ENCODE measurements at regions not wholly inside any gene's neighbourhood (a gene's known extent, or its start where the extent isn't known, plus 50 kb on each side); places are given as distances from the start of the nearest gene placed in this dataset.
"Not testable (repeated sequence)": the region's sequence is repeated elsewhere in the genome, so short reads cannot be mapped to it uniquely, and the experiment has no call there.

GRCh38 chr13:82477436-82477835 lies 1404.8 kb downstream of the SLITRK1 start:
- DNase-seq: no peak

DNA sequence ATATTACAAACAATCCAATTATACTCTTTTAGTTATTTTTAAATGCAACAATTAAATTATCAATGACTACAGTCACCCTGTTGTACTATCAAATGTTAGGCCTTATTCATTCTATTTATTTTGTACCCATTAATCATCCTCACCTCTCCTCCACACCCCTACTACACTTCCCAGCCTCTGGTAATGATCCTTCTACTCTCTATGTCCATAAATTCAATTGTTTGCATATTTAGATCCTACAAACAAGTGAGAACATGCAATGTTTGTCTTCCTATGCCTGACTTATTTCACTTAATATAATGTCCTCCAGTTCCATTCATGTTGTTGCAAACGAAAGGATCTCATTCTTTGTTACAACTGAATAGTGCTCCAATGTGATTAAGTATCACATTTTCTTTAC lies 1414.6 kb downstream of the SLITRK1 start:
- no peak for DNase-seq

GRCh38 chr13:82459575-82459974 lies 1422.7 kb downstream of the SLITRK1 start:
- not testable (repeated sequence) for DNase-seq

DNA sequence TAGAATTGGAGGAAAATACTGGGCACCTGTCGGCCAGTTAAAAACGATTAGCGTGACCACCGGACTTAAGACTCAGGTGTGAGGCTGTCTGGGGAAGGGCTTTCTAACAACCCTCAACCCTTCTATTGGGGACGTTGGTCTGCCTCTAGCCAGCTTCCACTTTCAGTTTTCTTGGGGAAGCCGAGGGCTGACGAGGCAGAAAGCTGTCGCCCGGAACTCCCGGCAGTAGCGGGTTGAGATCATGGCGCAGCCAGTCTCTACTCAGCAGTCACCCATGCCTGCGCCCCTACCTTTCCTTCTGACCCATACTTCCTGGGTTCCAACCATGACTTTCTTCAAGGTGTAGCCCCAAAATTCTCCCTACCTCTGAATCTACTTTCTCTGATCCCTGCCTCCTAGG lies 1424.1 kb downstream of the SLITRK1 start:
- DNase-seq: no peak

DNA sequence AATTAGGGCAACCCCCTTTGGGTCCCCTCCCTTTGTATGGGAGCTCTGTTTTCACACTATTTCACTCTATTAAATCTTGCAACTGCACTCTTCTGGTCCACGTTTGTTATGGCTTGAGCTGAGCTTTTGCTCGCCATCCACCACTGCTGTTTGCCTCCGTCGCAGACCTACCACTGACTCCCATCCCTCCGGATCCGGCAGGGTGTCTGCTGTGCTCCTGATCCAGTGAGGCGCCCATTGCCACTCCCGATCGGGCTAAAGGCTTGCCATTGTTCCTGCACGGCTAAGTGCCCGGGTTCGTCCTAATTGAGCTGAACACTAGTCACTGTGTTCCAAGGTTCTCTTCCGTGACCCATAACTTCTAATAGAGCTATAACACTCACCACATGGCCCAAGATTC lies 1424.7 kb downstream of the SLITRK1 start:
- not testable (repeated sequence) for DNase-seq

DNA sequence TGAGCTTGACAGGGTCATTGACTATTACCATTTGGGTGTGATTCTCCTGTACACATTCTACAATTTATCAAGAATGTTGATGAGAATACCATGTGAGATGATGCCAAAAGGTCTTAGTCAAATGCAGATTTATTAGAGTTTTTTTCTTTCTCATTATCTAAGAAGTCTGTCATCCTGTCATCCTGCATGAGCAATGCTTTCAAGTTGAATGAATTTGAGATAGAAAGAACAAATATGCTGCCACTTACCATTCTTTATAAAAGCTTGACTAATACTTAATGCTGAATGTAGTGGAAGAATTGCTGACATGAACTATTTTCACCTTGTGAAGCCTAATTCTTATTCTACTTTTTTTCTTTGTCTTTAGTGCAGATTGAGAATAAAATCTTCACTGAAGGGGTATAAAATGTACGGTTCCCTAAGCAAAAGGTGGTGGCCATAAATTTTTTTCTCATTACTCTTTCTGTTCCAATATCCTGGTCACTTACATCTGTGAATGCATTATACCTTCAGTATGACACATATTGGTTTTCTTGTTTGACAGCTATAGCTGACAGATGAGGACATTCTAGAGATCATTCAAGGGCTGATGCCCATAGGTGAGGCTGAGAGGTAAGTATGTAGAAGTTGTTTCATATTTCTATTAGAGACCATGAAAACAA lies 1434.7 kb downstream of the SLITRK1 start:
- no peak for DNase-seq

DNA sequence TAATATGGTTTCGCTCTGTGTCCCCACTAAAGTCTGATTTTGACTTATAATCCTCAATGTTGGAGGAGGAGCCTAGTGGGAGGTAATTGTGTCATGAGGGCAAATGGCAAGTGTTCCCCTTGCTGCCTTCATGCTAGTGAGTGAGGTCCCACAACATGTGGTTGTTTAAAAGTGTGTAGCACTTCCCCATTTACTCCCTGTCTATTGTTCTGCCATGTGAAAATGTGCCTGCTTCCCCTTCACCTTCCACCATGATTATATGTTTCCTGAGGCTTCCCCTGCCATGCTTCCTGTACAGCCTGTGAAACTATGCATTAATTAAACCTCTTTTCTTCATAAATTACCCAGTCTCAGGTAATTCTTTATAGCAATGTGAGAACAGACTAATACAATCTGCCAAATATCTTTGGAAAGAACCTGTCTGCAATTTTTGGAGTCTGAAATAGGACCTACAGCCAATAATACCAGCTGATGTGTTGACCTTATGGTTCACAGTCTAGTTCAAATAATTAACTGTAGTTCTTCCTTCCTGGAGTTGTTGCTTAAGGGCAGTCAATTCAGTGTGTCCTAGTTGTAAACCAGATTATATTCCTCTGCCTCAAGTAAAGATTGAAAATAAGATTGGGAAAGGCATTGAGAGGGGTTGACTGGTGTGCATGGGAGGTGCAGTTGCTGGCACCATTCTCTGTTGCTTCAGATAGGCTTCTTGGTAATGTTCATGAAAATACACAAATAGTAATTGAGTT lies 1442.9 kb downstream of the SLITRK1 start:
- DNase-seq: no peak

- no peak for DNase-seq
These were observed 1444.0 kb downstream of the SLITRK1 start for GRCh38 chr13:82438320-82438719.

DNA sequence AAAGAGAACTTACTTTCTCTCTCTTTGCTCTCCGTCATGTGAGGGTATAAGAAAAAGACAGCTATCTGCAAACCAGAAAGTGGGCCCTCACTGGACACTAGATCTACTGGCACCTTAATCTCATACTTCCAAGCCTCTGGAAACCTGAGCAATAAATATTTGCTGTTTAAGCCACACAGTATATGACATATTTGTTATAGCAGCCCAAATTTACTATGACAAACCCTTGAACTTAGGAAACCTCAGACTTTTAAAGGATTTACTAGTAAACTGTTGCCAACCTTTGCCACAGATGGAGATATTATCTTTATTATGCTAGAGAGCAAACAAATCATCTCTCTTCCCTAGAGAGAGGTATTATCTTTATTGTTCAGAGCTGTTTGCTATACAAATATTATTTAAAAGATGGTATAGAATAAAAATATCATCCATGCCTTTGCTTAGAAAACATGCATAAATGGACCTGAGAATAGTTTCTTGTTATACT lies 1446.1 kb downstream of the SLITRK1 start:
- no peak for DNase-seq

DNA sequence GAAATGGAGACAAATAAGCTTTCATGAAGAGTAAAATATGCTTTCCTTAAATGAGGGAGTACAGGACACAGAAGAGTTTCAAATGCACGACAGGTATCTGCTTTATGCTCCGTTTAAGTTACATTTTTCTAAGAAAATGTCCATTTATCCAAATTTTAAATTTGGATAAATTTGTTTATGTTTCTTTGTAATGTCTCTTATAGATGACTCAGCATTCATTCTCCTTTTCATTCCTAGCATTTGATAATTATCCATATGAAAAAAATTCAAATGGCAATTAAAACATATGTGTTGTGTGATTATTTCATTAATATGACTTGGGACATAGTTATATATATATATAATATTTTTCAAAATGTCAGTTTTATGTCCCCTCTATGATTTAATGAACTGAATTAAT lies 1449.3 kb downstream of the SLITRK1 start:
- no peak for DNase-seq

DNA sequence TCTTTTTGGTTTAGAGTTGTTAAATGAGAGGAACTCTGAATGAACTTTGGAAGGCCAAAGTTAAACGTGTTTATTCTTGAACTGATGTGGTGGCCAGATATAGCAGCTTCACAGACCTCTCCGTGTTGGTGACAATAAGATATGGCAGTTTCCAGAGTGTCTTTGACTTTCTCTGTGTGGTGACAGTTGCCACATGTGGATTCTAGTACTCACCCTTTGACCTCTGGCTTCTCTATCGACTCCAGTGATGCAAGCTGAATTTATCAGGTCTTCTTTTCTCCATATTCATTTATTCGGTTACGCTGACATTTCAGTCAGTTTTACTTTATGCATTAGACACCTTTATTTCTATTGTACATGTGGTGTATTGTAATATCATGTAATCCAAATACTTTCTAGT lies 1469.5 kb downstream of the SLITRK1 start:
- DNase-seq: no peak

DNA sequence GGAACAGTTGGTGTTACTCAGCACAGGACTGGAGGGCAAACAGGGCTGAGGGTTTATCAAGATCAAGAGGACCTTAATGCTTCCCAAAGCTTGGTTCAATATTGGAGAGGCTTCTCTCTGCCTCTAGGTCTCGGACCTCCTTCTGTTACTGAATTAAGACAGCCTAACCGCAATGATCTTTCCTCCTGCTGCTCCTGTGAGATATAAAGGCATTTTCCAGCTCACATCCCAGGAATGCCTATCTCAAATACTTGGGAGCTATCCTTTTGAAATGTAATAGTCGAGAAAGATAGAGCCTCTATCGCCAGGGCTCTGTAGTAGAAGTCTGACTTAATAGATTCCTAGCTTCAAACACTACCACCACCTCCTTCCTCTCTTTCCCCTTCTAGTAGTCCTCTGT lies 1475.0 kb downstream of the SLITRK1 start:
- DNase-seq: no peak

GRCh38 chr13:82374719-82375118 lies 1507.6 kb downstream of the SLITRK1 start:
- DNase-seq: no peak

- no peak for DNase-seq
These were observed 1512.0 kb downstream of the SLITRK1 start for GRCh38 chr13:82370316-82370715.

DNA sequence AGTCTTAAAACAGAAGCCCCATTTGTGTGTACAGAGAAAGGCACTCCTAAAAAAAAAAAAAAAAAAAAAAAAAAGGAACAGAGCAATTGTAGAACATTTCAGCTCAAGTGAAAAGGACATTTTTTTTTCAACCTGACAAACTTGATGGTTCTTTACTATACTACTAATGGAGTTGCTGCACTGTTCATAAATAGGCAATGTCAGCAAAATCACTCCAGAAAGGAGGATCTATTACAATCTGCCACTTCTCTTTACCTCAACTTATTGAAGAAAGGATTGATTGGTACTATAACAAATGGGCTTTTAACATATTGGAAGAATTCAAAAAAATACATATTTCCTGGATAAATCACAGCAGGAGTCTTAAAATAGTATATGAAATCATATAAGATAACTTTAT lies 1517.7 kb downstream of the SLITRK1 start:
- DNase-seq: no peak

- no peak for DNase-seq
These were observed 1524.0 kb downstream of the SLITRK1 start for GRCh38 chr13:82358284-82358683.

GRCh38 chr13:82356667-82357410 lies 1525.4 kb downstream of the SLITRK1 start:
- no peak for DNase-seq

GRCh38 chr13:82344867-82345266 lies 1537.4 kb downstream of the SLITRK1 start:
- DNase-seq: no peak

DNA sequence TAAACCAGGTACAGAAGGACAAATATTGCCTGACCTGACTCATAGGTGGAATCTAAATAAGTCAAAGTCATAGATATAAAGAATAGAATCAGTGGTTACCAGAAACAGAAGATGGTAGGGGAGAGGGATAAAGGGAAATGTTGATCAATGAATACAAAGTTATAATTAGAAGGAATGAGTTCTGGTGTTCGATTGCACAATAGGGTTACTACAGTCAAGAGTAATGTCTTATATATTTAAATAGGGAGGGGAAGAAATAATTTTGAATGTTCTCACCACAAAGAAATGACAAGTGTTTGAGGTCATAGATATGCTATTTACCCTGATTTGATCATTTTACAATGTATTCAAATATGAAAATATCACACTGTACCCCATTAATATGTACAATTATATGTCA lies 1541.2 kb downstream of the SLITRK1 start:
- DNase-seq: no peak

DNA sequence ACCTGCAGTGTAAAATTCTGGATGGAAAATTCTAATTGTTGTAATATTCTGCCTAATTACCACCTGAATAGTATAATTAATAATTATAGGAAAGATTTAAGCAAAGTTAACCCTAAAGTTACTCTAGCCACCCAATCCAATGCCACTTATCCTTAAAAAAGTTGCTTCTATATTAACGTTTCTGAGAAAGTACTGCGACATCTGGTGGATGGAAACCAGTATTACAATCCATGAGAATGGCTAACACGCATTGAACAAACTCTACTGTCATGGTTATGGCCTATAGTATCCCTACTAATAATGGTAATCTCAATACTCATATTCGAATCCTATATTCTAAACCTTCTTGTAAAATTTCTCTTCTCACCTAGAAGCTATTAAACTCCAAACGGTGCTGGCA lies 1551.8 kb downstream of the SLITRK1 start:
- DNase-seq: no peak

- DNase-seq: no peak
These were observed 1559.2 kb downstream of the SLITRK1 start for GRCh38 chr13:82323101-82323500.

DNA sequence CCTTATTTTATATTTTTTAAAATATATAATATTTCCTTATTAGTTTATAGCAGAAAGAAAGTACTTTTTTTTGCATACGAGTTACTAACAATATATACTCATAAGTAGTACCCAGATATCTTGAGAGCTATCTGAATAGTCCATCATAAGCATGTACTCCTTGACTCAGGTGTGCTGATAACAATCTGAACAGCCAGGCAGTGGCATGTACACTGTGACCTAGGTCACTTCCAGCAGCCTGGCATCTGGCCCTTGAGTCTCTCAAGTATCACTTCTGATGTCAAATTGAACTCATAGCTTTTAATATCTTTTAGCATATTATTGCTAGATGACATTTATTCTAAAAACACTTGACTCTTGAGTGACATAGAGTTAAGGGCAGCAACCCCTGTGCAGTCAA lies 1576.7 kb downstream of the SLITRK1 start:
- DNase-seq: no peak

- DNase-seq: no peak
These were observed 1584.2 kb downstream of the SLITRK1 start for GRCh38 chr13:82298106-82298505.

DNA sequence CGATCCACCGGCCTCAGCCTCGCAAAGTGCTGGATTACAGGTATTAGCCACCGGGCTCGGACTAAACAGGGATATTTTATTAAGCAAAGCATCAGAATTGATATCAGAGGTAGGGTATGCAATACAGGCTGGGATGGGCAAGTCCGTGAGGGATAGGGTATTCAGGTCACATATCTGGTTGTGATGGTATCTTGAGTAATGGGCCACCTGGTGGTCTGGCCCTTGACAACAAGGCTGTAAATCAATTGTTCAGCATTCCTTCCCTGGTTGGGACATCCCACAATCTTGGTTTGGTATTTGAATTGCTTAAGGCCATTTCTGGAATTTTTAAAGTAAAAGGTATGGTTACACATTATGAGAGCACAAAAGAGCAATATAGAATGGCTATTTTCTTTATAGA lies 1588.0 kb downstream of the SLITRK1 start:
- DNase-seq: no peak
